T-cell (primary cell): ENCODE measurements at regions not wholly inside any gene's neighbourhood (a gene's known extent, or its start where the extent isn't known, plus 50 kb on each side); places are given as distances from the start of the nearest gene placed in this dataset.
"Not testable (repeated sequence)": the region's sequence is repeated elsewhere in the genome, so short reads cannot be mapped to it uniquely, and the experiment has no call there.

Experiments
- ATAC-seq, 4 experiments: fragments of 200-7000 bp in 3 of 4; fragments of 150-1000 bp in 1 of 4; cut with Tn5 transposase; replicated peaks in 1 of 4; 1 replicate in 3 of 4; 2 replicates in 1 of 4; pipeline ENCODE4 v1.10.0; 2021; ENCODE audit warnings: moderate library complexity in 3 of 4, mild to moderate bottlenecking in 2 of 4, moderate number of reproducible peaks in 1 of 4
- CTCF ChIA-PET, 2 donors: fragments of 300-600 bp; sonication (Branson Sonifier 250); formaldehyde crosslinking; loops; one replicate each; lab custom pipeline; 2022; ENCODE audit warnings: antibody characterized with exemption in 2 of 2; lab: Charles Lee
- POLR2A ChIA-PET, 2 donors: fragments of 300-600 bp; sonication (Branson Sonifier 250); formaldehyde crosslinking; loops; one replicate each; lab custom pipeline; 2022; ENCODE audit warnings: antibody characterized with exemption in 2 of 2; lab: Charles Lee
- DNase-seq, 35 experiments: peaks; one replicate each; pipeline versions ENCODE4 v3.0.0 to v3.0.0-alpha.2; 2013 to 2023
- H3K27ac ChIP-seq: one replicate; pipeline ENCODE4 v1.5.1; 2013; ENCODE audit warnings: low read length
- H3K27me3 ChIP-seq, 2 experiments: replicated peaks in 1 of 2; 1 replicate in 1 of 2; 2 replicates in 1 of 2; pipeline versions ENCODE4 v1.6.1 to v1.7.0; 2013; ENCODE audit warnings: low read length in 1 of 2, mixed read lengths in 1 of 2; ENCODE audit not compliant: control insufficient read depth in 2 of 2, insufficient read depth in 2 of 2; ENCODE audit errors: extremely low read depth in 1 of 2
- H3K36me3 ChIP-seq, 2 donors: 1 replicate in 1 of 2; 2 replicates in 1 of 2; pipeline versions ENCODE4 v1.6.1 to v1.7.0; 2013; ENCODE audit warnings: low read length in 1 of 2; ENCODE audit not compliant: control insufficient read depth in 2 of 2, insufficient read depth in 1 of 2; ENCODE audit errors: extremely low read depth in 1 of 2
- H3K4me1 ChIP-seq, 2 experiments: 1 replicate in 1 of 2; 2 replicates in 1 of 2; pipeline versions ENCODE4 v1.6.1 to v1.7.0; 2013; ENCODE audit warnings: low read length in 2 of 2, mixed read lengths in 1 of 2; ENCODE audit not compliant: insufficient read depth in 2 of 2, control insufficient read depth in 1 of 2; ENCODE audit errors: extremely low read depth in 1 of 2
- H3K4me3 ChIP-seq, 2 donors: 1 replicate in 1 of 2; 2 replicates in 1 of 2; pipeline versions ENCODE4 v1.5.1 to v1.7.0; 2013; ENCODE audit warnings: mild to moderate bottlenecking in 2 of 2, low read length in 1 of 2, moderate library complexity in 1 of 2; ENCODE audit not compliant: control insufficient read depth in 1 of 2; ENCODE audit errors: extremely low read depth in 1 of 2
- H3K9me3 ChIP-seq: 2 replicates; pipeline ENCODE4 v1.7.0; 2013
- H3K27ac Mint-ChIP-seq, 2 donors: one replicate each; pipeline ENCODE4 v1.8.0; 2020 to 2021; ENCODE audit warnings: mild to moderate bottlenecking in 2 of 2, mixed read lengths in 2 of 2
- H3K27me3 Mint-ChIP-seq, 2 donors: one replicate each; pipeline ENCODE4 v1.8.0; 2021 to 2022; ENCODE audit warnings: mixed read lengths in 2 of 2
- H3K36me3 Mint-ChIP-seq: one replicate; pipeline ENCODE4 v1.8.0; 2021; ENCODE audit warnings: mixed read lengths
- H3K4me1 Mint-ChIP-seq, 3 donors: one replicate each; pipeline ENCODE4 v1.8.0; 2020 to 2022; ENCODE audit warnings: mixed read lengths in 3 of 3, mild to moderate bottlenecking in 1 of 3
- H3K4me3 Mint-ChIP-seq, 3 donors: one replicate each; pipeline ENCODE4 v1.8.0; 2020 to 2022; ENCODE audit warnings: mild to moderate bottlenecking in 3 of 3, mixed read lengths in 3 of 3, moderate library complexity in 3 of 3
- H3K9me3 Mint-ChIP-seq, 3 donors: one replicate each; pipeline ENCODE4 v1.8.0; 2020 to 2022; ENCODE audit warnings: mixed read lengths in 3 of 3
- WGBS: methylation state at CpG from one replicate; pipeline ENCODE4 v1.1.5; 2013; ENCODE audit warnings: missing lambda C conversion rate; ENCODE audit not compliant: insufficient coverage; 5-methylcytosine and 5-hydroxymethylcytosine counted together

DNA sequence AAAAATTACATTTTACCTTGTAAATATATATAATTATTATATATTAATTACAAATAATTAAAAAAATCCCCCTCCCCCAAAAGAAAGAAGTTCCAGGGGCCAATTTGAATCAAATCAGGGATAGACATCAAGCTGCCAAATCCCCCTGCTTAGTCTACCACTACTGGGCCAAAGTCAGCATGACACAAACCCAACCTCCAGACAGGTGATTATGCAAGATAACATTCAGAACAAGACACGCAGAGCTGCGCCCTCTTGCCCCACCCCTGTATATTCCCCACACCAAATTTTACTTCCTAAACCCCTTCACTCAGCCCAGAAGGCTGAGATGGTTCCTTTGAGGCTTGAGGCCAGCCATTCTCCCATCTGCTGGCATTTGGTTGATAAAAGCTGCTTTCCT lies 2059.1 kb upstream of the CDH6 start:
- Mint-ChIP-seq H3K4me3 (no peak overlapping the region), H3K27ac (no peak overlapping the region), H3K9me3 (peaks cover 18 to 35% (median 20%) of the 10 kb centered on the region in 3 donors), H3K4me1 (no peaks in the 10 kb centered on the region), H3K36me3 (no peaks in the 10 kb centered on the region), H3K27me3 (no peaks in the 10 kb centered on the region)
- no peaks in the 10 kb centered on the region for H3K36me3 ChIP-seq
- H3K4me1 ChIP-seq: no peaks in the 10 kb centered on the region
- H3K4me3 ChIP-seq: no peak overlapping the region
- no peaks in the 10 kb centered on the region for H3K27me3 ChIP-seq
- ATAC-seq: no peak
- no peak overlapping the region for H3K27ac ChIP-seq
- no peaks in the 10 kb centered on the region for H3K9me3 ChIP-seq
- POLR2A ChIA-PET: no interaction called here
- 73% methylated on average over 2 of the region's 2 CpGs for WGBS
- DNase-seq: no peak
- CTCF ChIA-PET: no interaction called here

GRCh38 chr5:29131285-29131684 lies 2062.2 kb upstream of the CDH6 start:
- peaks cover 12 to 30% (median 18%) of the 10 kb centered on the region in 3 donors for H3K9me3 Mint-ChIP-seq
- Histone ChIP-seq H3K4me1 (no peaks in the 10 kb centered on the region), H3K27me3 (no peaks in the 10 kb centered on the region), H3K36me3 (no peaks in the 10 kb centered on the region), H3K27ac (no peak overlapping the region), H3K4me3 (no peak overlapping the region), H3K9me3 (no peaks in the 10 kb centered on the region)
- ATAC-seq: no peak
- H3K27ac Mint-ChIP-seq: no peak overlapping the region
- ChIA-PET POLR2A (no interaction called here), CTCF (no interaction called here)
- no peak overlapping the region for H3K4me3 Mint-ChIP-seq
- no CpG with 5 or more reads among the region's 2 CpGs for WGBS
- no peaks in the 10 kb centered on the region for H3K27me3 Mint-ChIP-seq
- H3K4me1 Mint-ChIP-seq: no peaks in the 10 kb centered on the region
- no peak for DNase-seq
- no peaks in the 10 kb centered on the region for H3K36me3 Mint-ChIP-seq

DNA sequence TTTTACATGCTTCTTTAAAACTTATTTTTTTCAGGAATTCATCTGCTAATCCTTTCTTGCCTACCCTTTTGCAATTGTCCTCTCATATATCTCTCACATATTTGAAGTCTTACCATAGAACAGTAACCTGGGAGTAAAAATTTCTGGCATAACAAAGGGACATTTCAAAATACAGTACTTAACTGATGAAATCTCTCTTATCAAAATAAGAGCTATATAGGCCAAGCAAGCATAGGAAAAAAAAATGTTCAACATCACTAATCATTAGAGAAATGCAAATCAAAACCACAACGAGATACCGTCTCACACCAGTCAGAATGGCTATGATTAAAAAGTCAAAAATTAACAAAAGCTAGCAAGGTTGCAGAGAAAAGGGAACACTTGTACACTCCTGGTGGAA lies 2062.7 kb upstream of the CDH6 start:
- no peaks in the 10 kb centered on the region for H3K4me1 ChIP-seq
- H3K27me3 ChIP-seq: no peaks in the 10 kb centered on the region
- ChIA-PET CTCF (no interaction called here), POLR2A (no interaction called here)
- Mint-ChIP-seq H3K4me1 (no peaks in the 10 kb centered on the region), H3K9me3 (peaks cover 12 to 30% (median 18%) of the 10 kb centered on the region in 3 donors), H3K4me3 (no peak overlapping the region), H3K27ac (no peak overlapping the region), H3K27me3 (no peaks in the 10 kb centered on the region), H3K36me3 (no peaks in the 10 kb centered on the region)
- H3K36me3 ChIP-seq: no peaks in the 10 kb centered on the region
- H3K27ac ChIP-seq: no peak overlapping the region
- WGBS: no CpG with 5 or more reads among the region's 2 CpGs
- no peak overlapping the region for H3K4me3 ChIP-seq
- ATAC-seq (no peak), DNase-seq (no peak)
- H3K9me3 ChIP-seq: no peaks in the 10 kb centered on the region

DNA sequence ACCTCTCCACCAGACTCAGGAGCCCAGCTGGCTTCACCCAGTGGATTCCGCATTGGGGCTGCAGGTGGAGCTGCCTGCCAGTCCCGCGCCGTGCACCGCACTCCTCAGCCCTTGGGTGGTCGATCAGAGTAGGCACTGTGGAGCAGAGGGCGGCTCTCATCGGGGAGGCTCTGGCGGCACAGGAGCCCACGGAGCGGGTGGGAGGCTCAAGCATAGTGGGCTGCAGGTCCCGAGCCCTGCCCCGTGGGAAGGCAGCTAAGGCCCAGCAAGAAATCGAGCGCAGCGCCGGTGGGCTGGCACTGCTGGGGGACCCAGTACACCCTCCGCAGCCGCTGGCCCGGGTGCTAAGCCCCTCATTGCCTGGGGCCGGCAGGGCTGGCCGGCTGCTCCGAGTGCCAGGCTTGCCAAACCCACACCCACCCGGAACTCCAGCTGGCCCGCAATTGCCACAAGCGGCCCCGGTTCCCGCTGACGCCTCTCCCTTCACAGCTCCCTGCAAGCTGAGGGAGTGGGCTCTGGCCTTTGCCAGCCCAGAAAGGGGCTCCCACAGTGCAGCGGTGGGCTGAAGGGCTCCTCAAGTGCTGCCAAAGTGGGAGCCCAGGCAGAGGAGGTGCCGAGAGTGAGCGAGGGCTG lies 2065.8 kb upstream of the CDH6 start:
- H3K27me3 ChIP-seq, DNase-seq, H3K27ac Mint-ChIP-seq, ATAC-seq, H3K4me1 Mint-ChIP-seq, H3K27ac ChIP-seq, H3K4me1 ChIP-seq, H3K36me3 Mint-ChIP-seq, H3K9me3 ChIP-seq, POLR2A ChIA-PET, CTCF ChIA-PET, H3K27me3 Mint-ChIP-seq, H3K4me3 ChIP-seq, H3K36me3 ChIP-seq, H3K4me3 Mint-ChIP-seq: not testable (repeated sequence)
- WGBS: 98% methylated on average over 20 of the region's 32 CpGs
- peaks cover 12 to 19% (median 13%) of the 10 kb centered on the region in 3 donors for H3K9me3 Mint-ChIP-seq

DNA sequence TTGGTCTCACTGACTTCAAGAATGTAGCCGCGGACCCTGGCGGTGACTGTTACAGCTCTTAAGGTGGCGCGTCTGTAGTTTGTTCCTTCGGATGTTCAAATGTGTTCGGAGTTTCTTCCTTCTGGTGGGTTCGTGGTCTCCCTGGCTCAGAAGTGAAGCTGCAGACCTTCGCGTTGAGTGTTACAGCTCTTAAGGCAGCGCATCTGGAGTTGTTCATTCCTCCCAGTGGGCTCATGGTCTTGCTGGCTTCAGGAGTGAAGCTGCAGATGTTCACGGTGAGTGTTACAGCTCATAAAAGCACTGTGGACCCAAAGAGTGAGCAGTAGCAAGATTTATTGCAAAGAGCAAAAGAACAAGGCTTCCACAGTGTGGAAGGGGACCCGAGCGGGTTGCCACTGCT lies 2067.0 kb upstream of the CDH6 start:
- POLR2A ChIA-PET, H3K4me3 Mint-ChIP-seq, H3K27ac Mint-ChIP-seq, H3K4me3 ChIP-seq, CTCF ChIA-PET, H3K27ac ChIP-seq, H3K27me3 Mint-ChIP-seq, ATAC-seq, H3K4me1 Mint-ChIP-seq, DNase-seq, H3K9me3 ChIP-seq, H3K4me1 ChIP-seq, H3K36me3 ChIP-seq, H3K27me3 ChIP-seq, H3K36me3 Mint-ChIP-seq: not testable (repeated sequence)
- 86% methylated on average over 12 of the region's 14 CpGs for WGBS
- peaks cover 13 to 18% (median 16%) of the 10 kb centered on the region in 3 donors for H3K9me3 Mint-ChIP-seq

DNA sequence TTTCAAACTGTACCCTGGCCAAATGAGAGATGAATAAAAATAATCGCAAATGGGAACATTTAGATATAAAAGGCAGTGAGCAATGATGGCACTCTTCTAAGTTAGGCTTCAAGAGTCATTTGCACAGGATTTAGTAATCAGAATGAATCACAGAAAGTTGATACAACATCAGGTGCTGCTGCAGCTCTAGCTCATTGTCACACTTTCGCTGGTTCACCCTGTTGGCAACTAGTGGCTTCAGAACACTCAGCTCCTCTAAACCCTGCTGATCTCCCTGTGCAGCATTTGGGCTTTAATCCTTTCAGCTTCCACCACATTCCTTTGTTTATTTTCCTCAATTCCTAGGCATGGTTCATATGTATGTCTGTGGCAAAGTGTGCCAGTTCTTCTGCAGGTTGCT lies 2071.2 kb upstream of the CDH6 start:
- no peak for ATAC-seq
- CTCF ChIA-PET: no interaction called here
- Histone ChIP-seq H3K27ac (no peak overlapping the region), H3K36me3 (no peaks in the 10 kb centered on the region), H3K4me3 (no peak overlapping the region), H3K27me3 (no peaks in the 10 kb centered on the region), H3K4me1 (no peaks in the 10 kb centered on the region), H3K9me3 (no peaks in the 10 kb centered on the region)
- H3K36me3 Mint-ChIP-seq: no peaks in the 10 kb centered on the region
- DNase-seq: no peak
- H3K27me3 Mint-ChIP-seq: no peaks in the 10 kb centered on the region
- 57% methylated on average over 1 of the region's 2 CpGs for WGBS
- no peak overlapping the region for H3K27ac Mint-ChIP-seq
- H3K4me3 Mint-ChIP-seq: no peak overlapping the region
- POLR2A ChIA-PET: no interaction called here
- H3K9me3 Mint-ChIP-seq: peaks cover 15 to 21% (median 18%) of the 10 kb centered on the region in 3 donors
- no peaks in the 10 kb centered on the region for H3K4me1 Mint-ChIP-seq

DNA sequence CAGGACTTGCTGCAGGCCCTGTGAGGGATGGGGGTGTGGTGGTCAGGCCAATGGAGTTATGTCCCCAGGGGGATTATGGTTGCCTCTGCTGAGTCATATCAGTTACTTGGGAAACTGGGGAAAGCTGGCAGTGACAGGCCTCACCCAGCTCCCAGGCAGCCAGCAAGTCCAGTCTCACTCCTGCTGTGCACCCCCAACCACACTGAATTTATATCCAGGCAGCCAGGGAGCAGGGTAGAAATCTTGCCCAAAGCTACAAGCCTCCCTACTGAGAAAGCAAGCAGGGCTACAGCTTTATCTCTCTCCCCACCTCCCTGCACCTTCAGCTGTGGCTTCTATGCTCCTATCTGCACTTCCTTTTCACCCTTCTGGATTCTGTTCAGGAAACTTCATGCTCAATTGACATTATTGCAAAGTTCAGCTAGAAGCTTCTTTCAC lies 2076.0 kb upstream of the CDH9 start:
- H3K4me1 Mint-ChIP-seq: no peaks in the 10 kb centered on the region
- CTCF ChIA-PET: no interaction called here

More for the DNA sequence above, 2076.0 kb upstream of the CDH9 start:
- Mint-ChIP-seq H3K36me3 (no peaks in the 10 kb centered on the region), H3K27ac (no peak overlapping the region), H3K9me3 (peaks cover 22 to 32% (median 26%) of the 10 kb centered on the region in 3 donors), H3K27me3 (no peaks in the 10 kb centered on the region), H3K4me3 (no peak overlapping the region)
- peaks cover 2% of the 10 kb centered on the region for H3K9me3 ChIP-seq
- no peaks in the 10 kb centered on the region for H3K36me3 ChIP-seq
- no peaks in the 10 kb centered on the region for H3K4me1 ChIP-seq
- ATAC-seq (no peak), DNase-seq (no peak)
- POLR2A ChIA-PET: no interaction called here
- H3K27me3 ChIP-seq: no peaks in the 10 kb centered on the region
- no peak overlapping the region for H3K27ac ChIP-seq
- H3K4me3 ChIP-seq: no peak overlapping the region
